ENCODE measurements at regions not wholly inside any gene's neighbourhood (a gene's known extent, or its start where the extent isn't known, plus 50 kb on each side); places are given as distances from the start of the nearest gene placed in this dataset.

DNA sequence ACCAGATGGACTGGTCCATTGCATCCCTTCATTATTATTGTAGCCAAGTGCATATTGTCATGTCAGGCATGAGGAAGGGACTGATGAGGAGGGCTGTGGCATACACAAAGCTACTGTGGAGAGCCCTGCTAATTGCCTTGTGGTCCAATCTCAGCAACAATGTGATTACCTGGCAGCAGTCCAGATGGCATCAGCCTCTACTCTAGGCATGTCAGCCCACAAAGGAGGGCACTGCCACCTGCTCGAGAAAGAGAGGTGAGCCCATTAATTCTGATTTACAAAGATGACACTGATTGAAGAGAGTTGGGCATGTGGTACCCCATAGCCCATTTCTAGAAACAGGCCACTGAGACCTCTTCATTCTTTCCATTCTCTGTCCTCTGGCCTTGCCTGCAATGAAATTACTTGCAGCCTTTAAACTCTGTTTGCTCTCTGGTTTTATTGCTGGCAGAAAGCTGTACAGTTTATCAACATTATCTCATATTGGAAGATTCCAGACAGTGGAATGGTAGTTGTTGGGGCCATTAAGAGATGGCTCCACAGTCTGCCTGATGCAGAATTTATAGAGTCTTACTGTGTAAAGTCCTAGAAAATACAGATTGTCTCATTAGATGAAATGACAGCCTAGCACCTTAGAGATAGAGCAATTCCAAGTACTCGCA lies 307.7 kb downstream of the ARPP21 start:
- DNase-seq (ENCODE audit: low spot score): no peak

DNA sequence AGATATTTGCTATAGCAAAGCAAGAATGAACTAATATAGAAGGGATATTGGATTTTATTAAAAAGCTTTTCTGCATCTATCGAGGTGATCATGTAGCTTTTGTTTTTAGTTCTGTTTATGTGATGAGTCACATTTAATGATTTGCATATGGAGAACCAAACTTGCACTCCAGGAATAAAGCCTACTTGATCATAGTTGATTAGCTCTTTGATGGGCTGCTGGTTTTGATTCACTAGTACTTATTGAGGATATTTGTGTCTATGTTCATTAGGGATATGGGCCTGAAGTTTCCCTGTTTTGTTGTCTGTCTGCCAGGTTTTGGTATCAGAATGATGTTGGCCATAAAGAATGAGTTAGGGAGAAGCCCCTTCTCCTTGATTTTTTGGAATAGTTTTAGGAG lies 310.7 kb downstream of the ARPP21 start:
- DNase-seq (ENCODE audit: low spot score): no peak

DNA sequence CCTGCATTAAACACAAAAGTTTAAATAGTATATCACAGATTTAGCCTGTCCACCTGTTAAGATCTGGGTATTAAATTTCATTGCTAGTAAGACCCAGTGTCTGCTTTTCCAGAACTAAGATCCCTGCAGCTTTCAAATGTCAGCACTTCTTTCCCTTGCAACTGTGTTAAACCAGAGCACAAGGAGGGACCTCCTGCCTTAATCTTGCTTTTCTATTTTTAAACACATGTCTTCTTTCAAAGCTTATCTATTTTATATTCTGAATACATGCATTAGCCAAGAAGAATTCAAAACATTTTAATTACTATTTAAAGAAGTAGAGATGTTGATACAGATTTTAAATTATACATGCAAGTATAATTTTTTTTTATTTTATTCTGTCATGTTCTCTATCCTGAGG lies 315.1 kb downstream of the ARPP21 start:
- DNase-seq (ENCODE audit: low spot score): no peak

DNA sequence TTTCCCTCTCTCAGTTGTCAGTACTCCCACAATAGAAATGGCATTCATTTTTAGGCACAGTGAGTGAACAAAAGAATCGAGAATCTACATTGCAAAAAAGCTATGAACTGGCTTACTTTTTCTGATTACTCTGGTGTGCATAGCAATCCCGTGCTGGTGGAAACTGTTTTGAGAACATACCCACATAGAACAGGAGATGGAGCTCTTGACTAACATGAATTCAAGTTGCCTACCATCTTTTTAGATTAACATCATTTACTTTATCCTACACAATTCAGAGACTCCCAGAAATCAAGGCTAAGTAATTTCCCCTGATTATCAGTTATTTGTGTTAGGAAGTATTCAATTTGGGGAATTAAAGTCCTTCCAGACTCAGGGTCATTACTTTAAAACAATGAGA lies 326.6 kb downstream of the ARPP21 start:
- DNase-seq (ENCODE audit: low spot score): peak; percentile 45

DNA sequence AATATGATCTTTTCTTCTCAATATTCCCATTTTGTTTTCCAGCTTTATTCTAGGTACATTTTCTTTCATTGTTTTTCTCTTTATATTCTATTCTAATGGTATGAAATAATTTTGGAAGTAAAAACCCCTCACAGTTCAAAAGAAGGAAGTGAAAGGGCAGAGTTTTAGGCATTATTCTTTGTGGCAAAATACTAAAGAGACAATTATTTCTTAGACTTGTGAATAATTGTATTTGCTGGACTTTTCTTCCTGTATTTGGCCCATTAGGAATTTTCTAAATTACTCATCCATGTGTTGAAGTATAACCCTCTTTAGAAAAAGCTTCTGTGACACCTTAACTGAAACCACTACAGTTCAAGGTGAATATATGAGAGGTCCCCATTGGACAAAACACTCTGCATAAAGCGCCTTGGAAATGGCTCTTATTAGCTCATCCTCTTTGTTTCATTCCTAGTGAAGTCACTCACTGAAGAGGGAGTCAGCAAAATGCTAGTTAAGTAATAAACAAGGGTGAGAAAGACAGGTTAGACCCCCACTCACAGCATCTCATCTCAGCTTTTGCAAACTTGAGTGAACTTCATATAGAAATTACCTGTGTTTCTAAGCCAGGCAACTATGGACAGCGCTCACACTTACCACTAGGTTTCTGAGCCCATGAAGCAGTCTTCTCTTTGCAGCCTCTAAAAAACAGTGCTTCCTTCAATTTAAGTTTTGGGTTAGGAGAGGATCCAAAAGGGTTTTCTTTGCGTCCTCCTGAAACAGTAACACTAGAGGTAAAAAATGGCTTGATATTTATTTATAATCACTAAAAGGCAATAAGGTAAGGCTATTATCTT lies 327.5 kb downstream of the ARPP21 start:
- no peak for DNase-seq (ENCODE audit: low spot score)

DNA sequence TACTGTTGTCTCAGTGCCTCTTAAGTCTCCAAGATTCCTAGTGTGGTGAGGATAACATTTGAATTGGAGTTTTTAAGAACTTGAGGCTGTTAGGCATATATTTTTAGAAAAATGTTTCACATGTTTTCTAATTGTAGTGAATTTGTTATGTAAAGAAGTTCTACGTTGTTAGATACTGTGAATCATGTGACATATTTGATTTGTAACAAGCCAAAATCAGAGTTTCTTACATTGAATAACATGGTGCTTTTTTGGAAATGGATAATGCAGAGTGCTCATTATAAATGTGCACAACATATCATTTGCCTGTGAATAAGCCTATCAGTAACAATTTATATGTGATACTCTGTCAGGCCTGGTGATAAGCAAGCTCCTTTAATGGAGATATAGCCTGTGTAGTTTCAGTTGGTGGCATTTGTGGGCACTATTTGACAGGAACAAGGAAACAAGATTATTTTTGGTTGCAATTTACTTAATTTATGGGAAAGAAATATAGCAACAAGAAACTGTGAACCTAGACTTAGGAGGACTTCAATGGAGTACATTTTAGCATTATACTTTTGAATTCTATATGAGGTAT lies 328.8 kb downstream of the ARPP21 start:
- DNase-seq (ENCODE audit: low spot score): no peak

DNA sequence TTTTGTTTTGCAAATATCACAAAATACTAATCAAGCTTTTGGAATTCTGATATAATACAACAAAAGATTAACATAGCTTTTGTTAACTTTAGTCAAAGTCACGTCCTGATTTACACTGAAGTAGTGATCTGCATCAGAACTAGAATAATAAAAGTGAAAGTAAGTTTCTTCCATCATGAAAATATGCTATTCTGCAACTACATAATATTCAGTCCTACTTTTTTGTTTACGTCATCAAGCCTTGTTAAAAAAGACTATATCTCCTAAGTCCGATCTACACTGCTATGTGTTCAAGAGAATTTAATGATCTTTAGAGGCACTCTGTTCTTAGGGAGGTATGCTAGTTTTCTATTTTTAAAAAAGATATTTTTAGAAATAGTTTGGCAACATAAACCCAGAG lies 330.1 kb downstream of the ARPP21 start:
- DNase-seq (ENCODE audit: low spot score): no peak

DNA sequence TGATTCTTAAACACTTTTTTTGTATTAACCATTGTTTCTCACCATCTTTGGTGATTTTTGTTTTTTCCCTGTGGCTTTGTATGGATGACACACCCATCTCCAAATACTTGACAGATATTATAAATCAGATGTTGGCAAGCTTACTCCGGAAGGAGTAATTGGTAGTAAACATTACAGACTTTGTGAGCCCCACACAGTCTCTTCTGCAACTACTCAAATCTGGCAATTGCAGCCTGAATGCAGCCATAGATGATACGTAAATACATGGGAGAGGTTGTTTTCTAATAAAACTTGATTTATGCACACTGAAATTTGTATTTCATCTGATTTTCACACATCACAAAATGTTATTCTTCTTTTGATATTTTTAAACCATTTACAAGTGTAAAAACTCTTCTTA lies 331.5 kb downstream of the ARPP21 start:
- no peak for DNase-seq (ENCODE audit: low spot score)

DNA sequence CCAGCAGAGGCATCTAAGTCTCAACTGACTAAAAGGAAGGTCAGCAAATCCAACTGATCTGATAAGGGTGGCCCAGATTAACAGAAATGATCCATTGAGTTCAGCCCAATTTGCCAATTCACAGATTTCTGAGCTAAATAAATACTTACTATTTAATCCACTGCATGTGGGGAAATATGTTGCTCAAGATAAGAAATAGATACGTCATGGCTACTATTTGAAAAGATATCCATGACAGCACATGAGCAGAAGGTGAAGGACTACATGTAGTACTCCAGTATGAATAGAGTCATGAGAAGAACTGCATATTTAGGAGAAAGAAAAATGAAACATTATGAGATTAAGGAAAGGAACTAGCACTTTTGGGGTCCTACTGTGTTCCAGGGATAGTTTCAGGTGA lies 332.4 kb downstream of the ARPP21 start:
- no peak for DNase-seq (ENCODE audit: low spot score)

DNA sequence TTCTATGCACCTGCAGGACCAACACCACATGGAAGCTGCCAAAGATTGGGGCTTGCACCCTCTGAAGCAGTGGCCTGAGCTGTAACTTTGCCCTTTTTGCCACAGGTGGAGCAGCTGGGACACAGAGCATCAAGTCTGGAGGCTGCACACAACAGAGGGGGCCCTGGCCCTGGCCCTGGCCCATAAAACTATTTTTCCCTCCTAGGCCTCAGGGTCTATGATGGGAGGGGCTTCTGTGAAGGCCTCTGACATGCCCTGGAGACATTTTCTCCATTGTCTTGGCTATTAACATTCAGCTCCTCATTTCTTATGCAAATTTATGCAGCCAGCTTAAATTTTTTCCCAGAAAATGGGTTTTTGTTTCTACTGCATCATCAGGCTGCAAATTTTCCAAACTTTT lies 335.5 kb downstream of the ARPP21 start:
- no peak for DNase-seq (ENCODE audit: low spot score)

DNA sequence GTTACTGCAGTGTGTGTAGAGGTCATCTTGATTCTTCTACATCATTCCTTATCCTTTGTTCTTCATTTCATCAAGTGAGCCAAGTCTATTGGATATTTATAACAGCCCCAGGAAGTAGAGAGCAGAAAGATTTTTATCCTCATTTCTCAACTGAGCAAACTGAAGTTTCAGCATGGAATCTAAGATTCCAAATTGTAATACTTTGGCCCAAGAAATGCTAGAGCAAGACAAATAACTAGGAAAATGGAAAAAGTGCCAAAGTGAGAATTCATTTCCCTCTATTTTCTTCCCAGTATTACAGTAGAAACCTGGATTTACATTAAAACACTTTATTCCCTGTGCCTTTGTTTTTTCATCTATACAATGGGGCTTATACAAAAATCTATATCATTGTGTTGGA lies 346.8 kb downstream of the ARPP21 start:
- DNase-seq (ENCODE audit: low spot score): no peak

DNA sequence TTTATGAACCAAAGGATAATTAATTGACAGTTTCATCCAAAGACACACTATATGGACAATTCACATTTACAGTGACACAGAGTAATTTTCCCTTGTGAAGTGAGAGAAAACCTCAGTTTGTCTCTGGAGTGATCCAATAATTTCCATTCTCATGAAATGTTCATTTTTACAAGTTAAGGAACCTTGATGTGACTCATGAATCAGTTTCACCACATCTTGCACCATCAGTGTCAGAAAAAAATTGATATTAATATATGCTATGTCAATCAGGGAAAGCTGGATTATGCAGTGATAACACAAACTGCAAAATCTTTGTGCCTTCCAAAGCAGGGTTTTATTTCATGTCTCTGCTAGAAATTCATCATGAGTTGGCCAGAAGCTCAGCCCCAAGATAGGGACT lies 348.1 kb downstream of the ARPP21 start:
- DNase-seq (ENCODE audit: low spot score): no peak

DNA sequence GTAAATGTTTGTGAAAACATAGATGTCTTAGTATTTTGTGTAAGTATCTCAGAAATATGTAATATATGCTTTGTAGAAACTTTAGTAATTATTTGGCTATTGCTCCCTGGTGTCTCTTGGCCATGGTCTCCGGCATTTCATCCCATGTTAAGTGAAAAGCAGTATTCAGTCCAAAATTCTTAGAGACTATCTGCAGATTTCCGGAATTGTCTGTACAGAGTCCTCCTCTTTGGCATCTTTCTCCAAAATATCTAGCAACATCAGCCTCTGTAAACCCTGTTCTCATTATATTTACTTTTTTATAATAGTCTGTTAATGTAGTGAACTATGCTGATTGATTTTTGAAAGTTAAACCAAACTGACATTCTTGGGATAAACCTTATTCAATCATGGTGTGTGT lies 352.7 kb downstream of the ARPP21 start:
- DNase-seq (ENCODE audit: low spot score): no peak

DNA sequence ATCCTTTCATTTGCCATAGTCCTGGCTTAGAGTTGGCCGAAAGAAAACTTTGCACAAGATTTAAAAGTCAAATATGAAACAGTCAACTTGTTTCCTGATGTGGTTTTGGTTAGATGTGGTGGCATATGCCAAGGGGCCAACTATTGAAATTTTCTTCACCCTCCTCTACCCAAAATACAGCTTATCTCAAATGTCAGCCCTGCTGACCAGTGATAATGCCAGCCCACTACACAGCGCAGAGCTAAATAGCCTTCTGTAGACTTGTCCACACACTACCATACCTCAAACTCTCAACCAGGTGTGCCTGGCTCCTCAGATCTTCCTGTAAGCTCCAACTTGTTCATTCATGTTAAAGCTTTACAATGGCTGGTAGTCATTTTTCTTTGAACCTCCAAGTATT lies 368.5 kb upstream of the STAC start:
- DNase-seq (ENCODE audit: low spot score): no peak

DNA sequence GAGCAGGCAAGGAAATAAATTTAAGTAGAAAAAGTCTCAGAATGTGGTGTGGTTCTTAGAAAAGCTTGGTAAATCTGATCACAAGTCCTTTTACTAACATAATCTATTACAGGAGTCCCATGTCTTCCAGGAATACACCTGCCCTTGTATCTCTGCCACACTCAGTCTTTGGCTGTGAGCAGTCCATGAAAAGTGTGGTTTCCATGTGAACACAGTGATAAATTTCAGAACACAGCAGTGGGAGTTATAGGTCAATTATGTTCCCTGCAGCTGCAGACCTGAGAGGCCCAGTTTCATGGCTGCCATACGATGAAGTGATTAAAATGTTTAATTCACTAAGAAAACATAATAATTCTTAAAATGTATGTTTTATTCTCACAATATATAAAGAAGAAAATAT lies 366.9 kb upstream of the STAC start:
- DNase-seq (ENCODE audit: low spot score): no peak

DNA sequence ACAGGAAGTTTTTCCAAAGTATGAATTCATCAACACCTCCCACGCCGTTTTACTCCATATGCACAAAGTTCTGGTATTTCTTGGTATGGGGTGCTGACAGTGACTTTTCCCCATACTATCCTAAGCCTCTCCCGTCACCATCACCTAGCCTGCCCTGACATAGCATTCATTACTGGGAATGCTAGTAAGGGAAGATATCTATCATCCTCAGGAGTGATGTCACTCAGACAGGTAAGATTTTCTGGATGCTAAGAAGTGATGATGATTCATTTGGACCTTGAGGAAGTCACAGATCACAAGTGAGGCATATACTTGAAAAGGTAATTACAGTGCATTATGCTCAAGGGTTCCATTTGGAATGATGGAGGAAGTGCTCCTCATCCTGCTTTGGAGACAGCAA lies 355.1 kb upstream of the STAC start:
- no peak for DNase-seq (ENCODE audit: low spot score)

DNA sequence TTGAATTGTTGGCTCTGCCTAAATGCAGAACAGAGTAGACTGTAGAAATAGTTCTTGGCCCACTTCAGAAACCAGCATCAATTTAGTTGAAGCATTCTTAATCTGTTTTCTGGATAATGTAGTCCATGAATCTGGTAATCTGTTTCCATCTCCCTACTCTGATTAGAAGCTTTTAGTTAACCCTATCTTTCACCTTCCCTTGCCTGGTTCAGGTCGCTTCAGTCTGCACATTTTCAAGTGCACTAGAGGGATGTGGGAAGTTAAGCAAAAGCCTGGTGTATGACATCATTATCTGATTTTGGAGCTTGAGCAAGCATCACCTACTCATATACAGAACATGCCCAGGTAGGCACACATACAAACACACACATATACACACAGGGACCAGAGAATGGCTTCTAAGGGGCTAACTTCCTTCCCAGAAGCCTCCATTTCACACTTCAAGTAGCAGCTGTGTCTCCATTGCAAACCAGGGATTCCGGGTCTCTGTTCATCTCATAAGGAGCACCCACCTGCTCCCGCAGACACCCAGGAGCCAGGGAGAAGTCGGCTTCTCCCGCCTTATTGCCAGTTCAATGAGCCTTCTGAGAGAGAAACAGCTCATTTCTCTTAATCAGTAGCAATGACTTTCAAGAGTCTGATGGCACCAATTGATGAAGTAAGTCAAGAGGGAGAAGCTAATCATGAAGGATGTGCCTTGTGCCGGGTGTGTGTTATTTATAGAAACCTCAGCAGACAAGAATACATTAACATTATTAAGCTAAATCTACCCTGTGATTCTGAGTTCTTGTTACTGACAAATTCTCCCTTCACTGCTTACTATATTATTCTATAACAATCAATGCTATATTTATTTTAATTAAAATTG lies 347.9 kb upstream of the STAC start:
- DNase-seq (ENCODE audit: low spot score): no peak

DNA sequence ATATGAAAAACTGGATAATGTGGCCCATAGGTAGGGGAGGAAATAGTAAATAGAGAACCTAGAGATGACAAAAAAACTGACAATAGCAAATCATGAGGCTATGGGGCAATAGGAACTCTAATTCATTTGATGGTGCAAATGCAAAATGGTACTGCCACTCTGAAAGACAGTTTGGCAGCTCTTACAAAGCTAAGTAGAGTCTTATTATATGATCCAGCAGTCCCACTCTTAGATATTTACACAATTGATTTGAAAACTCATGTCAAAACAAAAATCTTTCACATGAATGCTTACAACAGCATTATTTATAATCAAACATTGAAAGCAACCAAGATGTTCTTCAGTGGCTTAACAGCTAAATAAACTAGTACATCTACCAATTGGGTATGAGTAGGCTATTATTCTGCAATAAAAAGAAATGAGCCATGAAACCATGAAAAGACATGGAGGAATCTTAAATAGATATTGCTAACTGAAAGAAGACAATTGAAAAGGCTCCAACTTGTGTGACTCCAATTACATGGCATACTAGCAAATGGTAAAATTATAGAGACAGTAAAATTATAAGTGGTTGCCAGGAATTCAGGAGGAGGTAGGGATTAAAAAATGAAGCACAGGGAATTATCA lies 321.8 kb upstream of the STAC start:
- no peak for DNase-seq (ENCODE audit: low spot score)

DNA sequence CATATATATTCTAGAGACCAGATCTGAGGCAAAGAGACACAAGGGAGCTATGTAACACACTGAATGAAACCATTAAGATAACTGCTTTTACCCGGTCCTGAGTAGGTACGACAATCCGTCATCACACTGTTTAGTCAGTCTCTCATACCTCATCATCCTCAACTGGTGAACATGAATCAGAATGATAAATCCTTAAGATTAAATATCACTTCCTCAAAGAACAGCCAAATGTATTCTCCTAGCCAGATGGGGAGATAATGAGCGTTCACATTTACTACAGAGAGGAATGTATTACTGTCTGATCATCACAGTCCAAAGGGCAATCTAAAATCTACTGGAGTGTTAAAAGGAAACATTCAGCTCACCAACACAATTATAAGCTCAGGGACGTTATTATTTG lies 319.4 kb upstream of the STAC start:
- no peak for DNase-seq (ENCODE audit: low spot score)

DNA sequence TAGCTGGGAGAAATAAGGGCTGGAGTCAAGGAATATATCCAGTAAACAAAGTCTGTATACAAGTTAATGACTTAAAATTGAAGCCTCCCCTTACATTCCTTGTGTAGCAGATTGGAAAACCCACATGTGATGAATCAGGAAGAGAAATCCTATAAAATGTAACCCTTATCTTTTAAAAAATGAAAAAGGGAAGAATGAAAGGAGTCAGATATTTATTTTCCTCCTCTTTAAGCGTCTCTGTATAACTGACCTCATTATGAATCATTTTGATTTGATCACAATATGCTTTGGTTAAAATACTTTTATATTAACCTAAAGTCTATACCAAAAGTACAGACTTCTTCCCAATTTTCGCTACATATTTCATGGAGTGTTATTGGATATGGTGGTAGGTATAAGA lies 316.3 kb upstream of the STAC start:
- DNase-seq (ENCODE audit: low spot score): no peak

DNA sequence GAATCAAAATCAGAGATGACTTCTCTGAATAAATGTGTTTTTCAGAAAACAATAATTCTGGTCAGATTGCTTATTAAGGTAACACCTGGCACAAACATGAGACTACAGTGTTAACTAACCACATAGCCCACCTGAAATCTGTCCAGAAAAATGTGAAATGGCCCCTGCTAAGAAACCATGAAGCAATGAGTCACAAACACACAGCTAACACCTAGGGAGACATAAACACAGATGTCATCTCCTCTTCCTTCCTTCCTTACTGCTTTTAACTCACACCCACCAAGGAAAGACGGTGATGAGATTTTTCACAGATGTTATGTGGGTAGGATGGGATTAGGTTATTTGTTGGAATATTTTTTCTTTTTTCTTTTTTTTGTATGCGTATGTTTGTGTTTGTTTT lies 315.0 kb upstream of the STAC start:
- DNase-seq (ENCODE audit: low spot score): no peak

DNA sequence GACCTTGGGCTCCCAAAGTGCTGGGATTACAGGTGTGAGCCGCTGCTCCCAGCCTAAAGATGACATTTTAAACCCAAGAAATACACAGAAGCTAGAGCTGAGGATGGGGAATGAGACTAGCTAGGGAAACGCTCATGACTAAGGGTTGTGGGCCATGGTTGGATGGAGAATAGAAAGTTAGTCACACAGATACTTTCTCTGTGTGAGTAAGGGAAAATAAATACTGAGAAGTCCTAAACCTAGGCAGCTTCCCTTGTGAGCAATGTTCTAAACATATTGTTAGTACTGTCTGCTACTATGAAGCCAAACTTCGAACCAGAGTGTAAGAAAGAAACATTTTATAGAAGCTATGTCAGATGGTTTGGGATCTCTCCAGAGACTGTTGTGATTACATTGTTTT lies 304.8 kb upstream of the STAC start:
- DNase-seq (ENCODE audit: low spot score): no peak
